ENCODE measurements at regions not wholly inside any gene's neighbourhood (a gene's known extent, or its start where the extent isn't known, plus 50 kb on each side); places are given as distances from the start of the nearest gene placed in this dataset.

DNA sequence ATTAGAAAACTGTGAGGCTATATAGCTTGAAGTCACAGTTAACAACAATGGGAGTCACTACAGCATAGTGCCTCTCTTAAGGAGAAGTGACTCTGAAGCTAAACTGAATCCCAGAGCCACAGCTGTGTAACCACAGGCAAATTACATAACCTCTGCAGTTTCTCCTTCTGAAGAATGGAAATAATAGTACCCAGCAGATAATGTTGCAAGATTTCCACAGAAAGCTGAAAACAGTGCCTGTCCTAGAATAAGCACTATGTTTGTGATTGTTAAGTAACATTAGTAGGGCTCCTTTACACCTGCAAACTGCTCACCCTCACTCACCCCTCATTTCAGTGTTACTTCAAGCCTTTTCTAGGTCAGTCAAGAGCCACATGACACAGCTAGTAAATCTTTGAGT is 886.7 kb downstream of the PLA2G4A start:
- H3K4me3 Mint-ChIP-seq (ENCODE audit: unreplicated experiment): no peak overlapping the region
- no peak for DNase-seq (ENCODE audit: low spot score)
- no peak overlapping the region for H3K27ac Mint-ChIP-seq (ENCODE audit: unreplicated experiment)
- H3K4me1 Mint-ChIP-seq (ENCODE audit: low read depth): no peaks in the 10 kb centered on the region
- TF ChIP-seq, protein P1, sequence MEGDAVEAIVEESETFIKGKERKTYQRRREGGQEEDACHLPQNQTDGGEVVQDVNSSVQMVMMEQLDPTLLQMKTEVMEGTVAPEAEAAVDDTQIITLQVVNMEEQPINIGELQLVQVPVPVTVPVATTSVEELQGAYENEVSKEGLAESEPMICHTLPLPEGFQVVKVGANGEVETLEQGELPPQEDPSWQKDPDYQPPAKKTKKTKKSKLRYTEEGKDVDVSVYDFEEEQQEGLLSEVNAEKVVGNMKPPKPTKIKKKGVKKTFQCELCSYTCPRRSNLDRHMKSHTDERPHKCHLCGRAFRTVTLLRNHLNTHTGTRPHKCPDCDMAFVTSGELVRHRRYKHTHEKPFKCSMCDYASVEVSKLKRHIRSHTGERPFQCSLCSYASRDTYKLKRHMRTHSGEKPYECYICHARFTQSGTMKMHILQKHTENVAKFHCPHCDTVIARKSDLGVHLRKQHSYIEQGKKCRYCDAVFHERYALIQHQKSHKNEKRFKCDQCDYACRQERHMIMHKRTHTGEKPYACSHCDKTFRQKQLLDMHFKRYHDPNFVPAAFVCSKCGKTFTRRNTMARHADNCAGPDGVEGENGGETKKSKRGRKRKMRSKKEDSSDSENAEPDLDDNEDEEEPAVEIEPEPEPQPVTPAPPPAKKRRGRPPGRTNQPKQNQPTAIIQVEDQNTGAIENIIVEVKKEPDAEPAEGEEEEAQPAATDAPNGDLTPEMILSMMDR (IDR thresholded peaks at IDR 0.05): no peak
- H3K27me3 Mint-ChIP-seq (ENCODE audit: low read depth): peaks cover 7% of the 10 kb centered on the region
- H3K36me3 Mint-ChIP-seq (ENCODE audit: low read depth): no peaks in the 10 kb centered on the region
- no peaks in the 10 kb centered on the region for H3K9me3 Mint-ChIP-seq (ENCODE audit: low read depth)

GRCh38 chr1:187716160-187716559 is 887.4 kb downstream of the PLA2G4A start:
- TF ChIP-seq, protein P1 (IDR thresholded peaks at IDR 0.05): no peak
- Mint-ChIP-seq H3K4me3 (ENCODE audit: unreplicated experiment) (no peak overlapping the region), H3K36me3 (ENCODE audit: low read depth) (no peaks in the 10 kb centered on the region), H3K4me1 (ENCODE audit: low read depth) (no peaks in the 10 kb centered on the region), H3K27ac (ENCODE audit: unreplicated experiment) (no peak overlapping the region), H3K9me3 (ENCODE audit: low read depth) (no peaks in the 10 kb centered on the region), H3K27me3 (ENCODE audit: low read depth) (peaks cover 7% of the 10 kb centered on the region)
- DNase-seq (ENCODE audit: low spot score): no peak

DNA sequence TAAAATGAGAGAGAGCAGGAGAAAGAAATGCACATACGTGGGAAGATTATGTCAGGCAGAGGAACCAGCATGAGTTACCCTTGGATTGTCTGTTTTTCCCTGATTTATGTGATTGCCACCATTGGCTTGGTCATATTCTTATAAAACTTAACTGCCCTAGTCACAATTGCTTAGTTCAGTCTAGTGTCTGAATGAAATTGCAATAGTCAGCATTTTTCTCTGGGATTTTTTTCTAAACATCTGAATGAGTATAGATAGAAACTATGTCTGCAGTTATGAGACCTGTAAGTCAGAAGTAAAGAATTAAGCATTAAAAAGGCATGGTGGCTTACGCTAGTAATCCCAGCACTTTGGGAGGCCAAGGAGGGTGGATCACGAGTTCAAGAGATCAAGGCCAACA is 889.8 kb downstream of the PLA2G4A start:
- TF ChIP-seq, protein P1 (IDR thresholded peaks at IDR 0.05): no peak
- Mint-ChIP-seq H3K4me3 (ENCODE audit: unreplicated experiment) (no peak overlapping the region), H3K9me3 (ENCODE audit: low read depth) (no peaks in the 10 kb centered on the region), H3K27me3 (ENCODE audit: low read depth) (peaks cover 7% of the 10 kb centered on the region), H3K4me1 (ENCODE audit: low read depth) (no peaks in the 10 kb centered on the region), H3K27ac (ENCODE audit: unreplicated experiment) (no peak overlapping the region), H3K36me3 (ENCODE audit: low read depth) (no peaks in the 10 kb centered on the region)
- DNase-seq (ENCODE audit: low spot score): no peak

DNA sequence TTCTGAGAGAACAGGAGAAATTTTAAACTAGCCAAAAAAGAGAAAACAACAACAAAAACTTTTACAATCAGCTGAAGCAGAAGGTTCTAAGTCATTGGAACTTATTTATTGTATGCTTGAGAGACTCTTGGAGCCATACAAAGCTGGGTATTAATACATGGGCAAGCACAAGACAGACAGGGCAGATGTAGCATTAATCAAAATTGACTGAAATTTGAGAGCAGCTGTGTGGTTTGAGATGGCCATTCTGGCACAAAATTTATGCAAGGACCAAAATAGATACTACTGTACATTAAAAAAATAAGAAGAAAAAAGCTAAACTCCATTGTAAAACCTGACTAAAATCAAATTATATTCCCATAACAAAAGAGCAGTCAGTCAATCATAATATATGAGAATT is 892.5 kb downstream of the PLA2G4A start:
- no peak for DNase-seq (ENCODE audit: low spot score)
- H3K9me3 Mint-ChIP-seq (ENCODE audit: low read depth): no peaks in the 10 kb centered on the region
- H3K27ac Mint-ChIP-seq (ENCODE audit: unreplicated experiment): no peak overlapping the region
- TF ChIP-seq, protein P1 (IDR thresholded peaks at IDR 0.05): no peak
- H3K4me1 Mint-ChIP-seq (ENCODE audit: low read depth): no peaks in the 10 kb centered on the region
- H3K36me3 Mint-ChIP-seq (ENCODE audit: low read depth): no peaks in the 10 kb centered on the region
- H3K27me3 Mint-ChIP-seq (ENCODE audit: low read depth): peaks cover 7% of the 10 kb centered on the region
- no peak overlapping the region for H3K4me3 Mint-ChIP-seq (ENCODE audit: unreplicated experiment)

- Mint-ChIP-seq H3K27ac (ENCODE audit: unreplicated experiment) (no peak overlapping the region), H3K4me1 (ENCODE audit: low read depth) (no peaks in the 10 kb centered on the region), H3K36me3 (ENCODE audit: low read depth) (no peaks in the 10 kb centered on the region), H3K27me3 (ENCODE audit: low read depth) (no peaks in the 10 kb centered on the region), H3K9me3 (ENCODE audit: low read depth) (no peaks in the 10 kb centered on the region), H3K4me3 (ENCODE audit: unreplicated experiment) (no peak overlapping the region)
- TF ChIP-seq, protein P1 (IDR thresholded peaks at IDR 0.05): no peak
- no peak for DNase-seq (ENCODE audit: low spot score)
Observed at GRCh38 chr1:187725216-187725615, 896.5 kb downstream of the PLA2G4A start.

Data from chondrocyte (in vitro differentiated cells).